ENCODE measurements at regions not wholly inside any gene's neighbourhood (a gene's known extent, or its start where the extent isn't known, plus 50 kb on each side); places are given as distances from the start of the nearest gene placed in this dataset.

- intact Hi-C loops (cut with DNase I), result no loop called here
- TF ChIP-seq POLR2A (IDR thresholded peaks at IDR 0.05) (no peak), CTCF (IDR thresholded peaks at IDR 0.05) (no peak)
- ATAC-seq (no peak), DNase-seq (no peak)
- H3K36me3 ChIP-seq (replicated peaks in 1 of 2; ENCODE audit: insufficient read depth in 1 of 2, low read depth in 2 of 2), result no peaks in the 10 kb centered on the region
- no peaks in the 10 kb centered on the region for H3K4me1 ChIP-seq
- no peak overlapping the region for H3K4me3 ChIP-seq
- H3K27me3 ChIP-seq, result no peaks in the 10 kb centered on the region
- H3K9me3 ChIP-seq, result no peaks in the 10 kb centered on the region
- no peak overlapping the region for H3K27ac ChIP-seq
Measured at GRCh38 chr12:22851532-22851931, 226.6 kb downstream of the ETNK1 start.

- no peaks in the 10 kb centered on the region for H3K27me3 ChIP-seq
- no peak overlapping the region for H3K27ac ChIP-seq
- ATAC-seq (no peak), DNase-seq (no peak)
- no peaks in the 10 kb centered on the region for H3K36me3 ChIP-seq (replicated peaks in 1 of 2; ENCODE audit: insufficient read depth in 1 of 2, low read depth in 2 of 2)
- intact Hi-C loops (cut with DNase I), result no loop called here
- WGBS, 2 donors, result 52 to 53% methylated on average over 2 of the region's 2 CpGs
- no peaks in the 10 kb centered on the region for H3K4me1 ChIP-seq
- H3K9me3 ChIP-seq, result no peaks in the 10 kb centered on the region
- H3K4me3 ChIP-seq, result no peak overlapping the region
- TF ChIP-seq CTCF (IDR thresholded peaks at IDR 0.05), result no peak
Measured at GRCh38 chr12:22855456-22855855, 230.5 kb downstream of the ETNK1 start.

- TF ChIP-seq CTCF (IDR thresholded peaks at IDR 0.05) (peak in 6 of 7 experiments; percentile 48 to 55 (median 50)), POLR2A (IDR thresholded peaks at IDR 0.05) (no peak)
- Histone ChIP-seq H3K9me3 (no peaks in the 10 kb centered on the region), H3K27ac (no peak overlapping the region), H3K27me3 (no peaks in the 10 kb centered on the region), H3K36me3 (replicated peaks in 1 of 2; ENCODE audit: insufficient read depth in 1 of 2, low read depth in 2 of 2) (no peaks in the 10 kb centered on the region), H3K4me1 (no peaks in the 10 kb centered on the region), H3K4me3 (no peak overlapping the region)
- ATAC-seq, result no peak
- intact Hi-C loops (cut with DNase I), result no loop called here
- WGBS, 2 donors, result 0 to 3% methylated on average over 2 of the region's 2 CpGs
- DNase-seq, result no peak
Measured at GRCh38 chr12:22856178-22856577, 231.2 kb downstream of the ETNK1 start.

GRCh38 chr12:22858849-22859570 lies 234.0 kb downstream of the ETNK1 start:
- WGBS, 2 donors, result 37 to 48% methylated on average over 9 of the region's 9 CpGs
- Histone ChIP-seq H3K4me1 (no peaks in the 10 kb centered on the region), H3K27ac (no peak overlapping the region), H3K27me3 (no peaks in the 10 kb centered on the region), H3K4me3 (no peak overlapping the region), H3K9me3 (no peaks in the 10 kb centered on the region), H3K36me3 (replicated peaks in 1 of 2; ENCODE audit: insufficient read depth in 1 of 2, low read depth in 2 of 2) (no peaks in the 10 kb centered on the region)
- no peak for TF ChIP-seq POLR2A (IDR thresholded peaks at IDR 0.05)
- no peak for TF ChIP-seq CTCF (IDR thresholded peaks at IDR 0.05)
- DNase-seq (no peak), ATAC-seq (no peak)
- intact Hi-C loops (cut with DNase I), result no loop called here

GRCh38 chr12:22860926-22861325 lies 236.0 kb downstream of the ETNK1 start:
- 17 to 36% methylated on average over 3 of the region's 3 CpGs for WGBS, 2 donors

More at GRCh38 chr12:22860926-22861325, 236.0 kb downstream of the ETNK1 start:
- Histone ChIP-seq H3K4me1 (no peaks in the 10 kb centered on the region), H3K9me3 (no peaks in the 10 kb centered on the region), H3K36me3 (replicated peaks in 1 of 2; ENCODE audit: insufficient read depth in 1 of 2, low read depth in 2 of 2) (no peaks in the 10 kb centered on the region), H3K4me3 (no peak overlapping the region), H3K27ac (no peak overlapping the region), H3K27me3 (no peaks in the 10 kb centered on the region)
- intact Hi-C loops (cut with DNase I), result no loop called here
- no peak for TF ChIP-seq POLR2A (IDR thresholded peaks at IDR 0.05)
- no peak for TF ChIP-seq CTCF (IDR thresholded peaks at IDR 0.05)
- DNase-seq (no peak), ATAC-seq (no peak)
